22Rv1 (cell line): ENCODE measurements at regions not wholly inside any gene's neighbourhood (a gene's known extent, or its start where the extent isn't known, plus 50 kb on each side); places are given as distances from the start of the nearest gene placed in this dataset.

ENCODE experiments used
- H3K27ac ChIP-seq: fragments of 450-650 bp; 2 replicates; pipeline ENCODE4 v1.5.1; 2017
- CTCF ChIP-seq: fragments of 450-650 bp; IDR thresholded peaks from 2 replicates; pipeline ENCODE4 v1.5.1; 2017; ENCODE audit warnings: mild to moderate bottlenecking
- ZFX ChIP-seq: fragments of 450-650 bp; IDR thresholded peaks from 2 replicates; pipeline ENCODE4 v1.6.1; 2017; ENCODE audit warnings: antibody characterized with exemption, borderline replicate concordance

GRCh38 chr4:45199736-45200135 is 473.4 kb upstream of the GNPDA2 start:
- no peak for TF ChIP-seq ZFX
- no peak for TF ChIP-seq CTCF

DNA sequence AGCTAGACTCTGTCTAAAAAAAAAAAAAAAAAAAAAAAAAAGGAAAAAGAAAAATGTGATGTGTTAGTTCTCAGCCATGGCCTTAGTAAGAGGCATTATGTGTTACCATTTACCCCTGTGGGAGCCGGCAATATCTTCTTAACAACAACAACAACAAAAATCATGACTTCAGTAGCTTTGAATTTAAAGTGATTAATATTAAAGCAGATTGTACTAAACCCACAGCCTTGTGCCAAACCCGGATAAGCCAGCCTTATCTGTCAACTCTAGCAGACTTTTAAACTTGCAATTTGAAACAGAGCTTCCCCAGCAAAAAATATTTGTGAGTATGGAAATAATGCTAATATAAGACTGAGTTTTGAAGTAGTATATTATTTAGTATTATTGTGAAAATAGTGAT is 462.1 kb upstream of the GNPDA2 start:
- no peak for TF ChIP-seq ZFX
- TF ChIP-seq CTCF: no peak

More at GRCh38 chr4:45199736-45200135, 473.4 kb upstream of the GNPDA2 start:
- H3K27ac ChIP-seq: no peak overlapping the region

GRCh38 chr4:45186249-45186648 is 459.9 kb upstream of the GNPDA2 start:
- no peak for TF ChIP-seq ZFX
- TF ChIP-seq CTCF: no peak
- no peak overlapping the region for H3K27ac ChIP-seq

More for the DNA sequence above, 462.1 kb upstream of the GNPDA2 start:
- H3K27ac ChIP-seq: no peak overlapping the region

DNA sequence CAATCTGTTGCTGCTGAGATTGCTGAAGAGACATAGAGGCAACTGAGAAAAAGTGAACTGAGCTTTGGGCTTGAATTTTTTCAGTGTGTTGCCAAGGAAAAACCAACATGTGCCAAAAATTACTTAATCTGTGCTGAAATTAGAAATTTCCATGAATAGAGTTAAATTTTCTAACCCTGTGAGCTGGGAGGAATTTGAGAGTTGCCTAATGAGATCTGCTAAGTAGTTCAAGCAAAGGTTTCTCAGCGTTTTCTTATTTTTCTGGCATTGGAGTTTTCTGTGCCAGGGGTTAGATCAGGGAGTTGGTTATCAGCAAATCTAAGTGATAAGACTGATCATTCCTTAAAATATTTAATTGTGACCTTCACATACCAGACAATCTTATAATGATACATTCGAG is 457.5 kb upstream of the GNPDA2 start:
- H3K27ac ChIP-seq: no peak overlapping the region
- no peak for TF ChIP-seq CTCF
- TF ChIP-seq ZFX: no peak

DNA sequence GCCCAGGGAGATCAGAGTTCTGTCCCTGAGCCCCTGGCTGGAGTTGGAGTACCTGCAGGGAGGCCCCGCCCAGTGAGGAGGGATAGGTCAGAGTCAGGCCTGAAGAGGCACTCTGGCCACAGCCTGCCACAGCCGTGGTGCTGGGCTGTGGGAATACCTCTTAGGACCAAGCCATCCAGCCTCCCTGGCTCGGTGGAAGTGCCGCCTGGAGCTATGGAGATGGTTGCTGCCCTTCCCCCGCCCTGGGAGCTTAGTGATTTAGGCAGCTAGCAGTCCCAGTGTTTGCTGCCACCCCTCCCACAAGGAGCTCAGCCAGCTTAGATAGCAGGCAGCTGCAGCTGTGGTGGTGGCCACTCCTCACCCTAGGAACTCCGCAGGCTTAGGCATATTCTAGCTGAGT is 446.3 kb upstream of the GNPDA2 start:
- H3K27ac ChIP-seq: no peak overlapping the region
- TF ChIP-seq CTCF (no peak), ZFX (no peak)

GRCh38 chr4:45160951-45161350 is 434.6 kb upstream of the GNPDA2 start:
- no peak overlapping the region for H3K27ac ChIP-seq

GRCh38 chr4:45155081-45155777 is 428.9 kb upstream of the GNPDA2 start:
- no peak for TF ChIP-seq ZFX
- TF ChIP-seq CTCF: no peak

More at GRCh38 chr4:45160951-45161350, 434.6 kb upstream of the GNPDA2 start:
- TF ChIP-seq ZFX (no peak), CTCF (no peak)

More at GRCh38 chr4:45155081-45155777, 428.9 kb upstream of the GNPDA2 start:
- H3K27ac ChIP-seq: no peak overlapping the region
